ENCODE measurements at regions not wholly inside any gene's neighbourhood (a gene's known extent, or its start where the extent isn't known, plus 50 kb on each side); places are given as distances from the start of the nearest gene placed in this dataset.

GRCh38 chr20:23266530-23267398 lies 83.8 kb upstream of the NXT1 start:
- Histone ChIP-seq H3K27ac (no peak overlapping the region), H3K4me1 (no peaks in the 10 kb centered on the region), H3K4me3 (no peak overlapping the region), H3K27me3 (no peaks in the 10 kb centered on the region), H3K36me3 (no peaks in the 10 kb centered on the region), H3K9me3 (no peaks in the 10 kb centered on the region)
- intact Hi-C loops (cut with DNase I): no loop called here
- TF ChIP-seq CTCF (IDR thresholded peaks at IDR 0.05): no peak
- TF ChIP-seq POLR2A (IDR thresholded peaks at IDR 0.05): no peak
- DNase-seq: no peak
- no peak for ATAC-seq
- 50% methylated on average over 6 of the region's 7 CpGs for WGBS (ENCODE audit: insufficient coverage, low coverage, low lambda C conversion rate, missing lambda C conversion rate)

GRCh38 chr20:23265226-23265625 lies 85.4 kb upstream of the NXT1 start:
- no peaks in the 10 kb centered on the region for H3K9me3 ChIP-seq
- no CpG with 5 or more reads among the region's 8 CpGs for WGBS (ENCODE audit: insufficient coverage, low coverage, low lambda C conversion rate, missing lambda C conversion rate)
- ATAC-seq (no peak), DNase-seq (no peak)
- H3K36me3 ChIP-seq: no peaks in the 10 kb centered on the region
- H3K27me3 ChIP-seq: no peaks in the 10 kb centered on the region
- no peak for TF ChIP-seq CTCF (IDR thresholded peaks at IDR 0.05)
- no peak for TF ChIP-seq POLR2A (IDR thresholded peaks at IDR 0.05)
- no peaks in the 10 kb centered on the region for H3K4me1 ChIP-seq
- H3K27ac ChIP-seq: no peak overlapping the region
- intact Hi-C loops (cut with DNase I): no loop called here
- no peak overlapping the region for H3K4me3 ChIP-seq

GRCh38 chr20:23264545-23264944 lies 86.0 kb upstream of the NXT1 start:
- TF ChIP-seq POLR2A (IDR thresholded peaks at IDR 0.05) (no peak), CTCF (IDR thresholded peaks at IDR 0.05) (no peak)
- H3K36me3 ChIP-seq: no peaks in the 10 kb centered on the region
- H3K4me3 ChIP-seq: no peak overlapping the region
- intact Hi-C loops (cut with DNase I): no loop called here
- H3K4me1 ChIP-seq: no peaks in the 10 kb centered on the region
- no peak for ATAC-seq
- no peak for DNase-seq
- H3K9me3 ChIP-seq: no peaks in the 10 kb centered on the region
- H3K27me3 ChIP-seq: no peaks in the 10 kb centered on the region
- no peak overlapping the region for H3K27ac ChIP-seq
- 53% methylated on average over 3 of the region's 4 CpGs for WGBS (ENCODE audit: insufficient coverage, low coverage, low lambda C conversion rate, missing lambda C conversion rate)

- WGBS (ENCODE audit: insufficient coverage, low coverage, low lambda C conversion rate, missing lambda C conversion rate): 57% methylated on average over 4 of the region's 6 CpGs
- DNase-seq (no peak), ATAC-seq (no peak)
- no peaks in the 10 kb centered on the region for H3K36me3 ChIP-seq
- intact Hi-C loops (cut with DNase I): no loop called here
- no peaks in the 10 kb centered on the region for H3K27me3 ChIP-seq
- TF ChIP-seq POLR2A (IDR thresholded peaks at IDR 0.05) (no peak), CTCF (IDR thresholded peaks at IDR 0.05) (no peak)
- H3K4me1 ChIP-seq: no peaks in the 10 kb centered on the region
- no peaks in the 10 kb centered on the region for H3K9me3 ChIP-seq
- H3K4me3 ChIP-seq: no peak overlapping the region
- H3K27ac ChIP-seq: no peak overlapping the region
Measured at GRCh38 chr20:23260181-23260840, 90.3 kb upstream of the NXT1 start.

Measured in right lobe of liver (tissue), 6 donors.